ENCODE measurements at regions not wholly inside any gene's neighbourhood (a gene's known extent, or its start where the extent isn't known, plus 50 kb on each side); places are given as distances from the start of the nearest gene placed in this dataset.

- no peak for TF ChIP-seq CTCF (IDR thresholded peaks at IDR 0.05)
- no peak for TF ChIP-seq POLR2A (IDR thresholded peaks at IDR 0.05)
These were observed 372.7 kb downstream of the MEI4 start for GRCh38 chr6:78025502-78025901.
